ENCODE measurements at regions not wholly inside any gene's neighbourhood (a gene's known extent, or its start where the extent isn't known, plus 50 kb on each side); places are given as distances from the start of the nearest gene placed in this dataset.
"Not testable (repeated sequence)": the region's sequence is repeated elsewhere in the genome, so short reads cannot be mapped to it uniquely, and the experiment has no call there.

GRCh38 chr12:97938031-97938430, 475.4 kb downstream of the RMST start:
- no peak for DNase-seq

- no peak for DNase-seq
Measured at GRCh38 chr12:97939156-97939555, 476.6 kb downstream of the RMST start.

- DNase-seq, result no peak
Measured at GRCh38 chr12:97940105-97940504, 477.5 kb downstream of the RMST start.

- DNase-seq, result no peak
Measured at GRCh38 chr12:97940629-97941028, 478.0 kb downstream of the RMST start.

DNA sequence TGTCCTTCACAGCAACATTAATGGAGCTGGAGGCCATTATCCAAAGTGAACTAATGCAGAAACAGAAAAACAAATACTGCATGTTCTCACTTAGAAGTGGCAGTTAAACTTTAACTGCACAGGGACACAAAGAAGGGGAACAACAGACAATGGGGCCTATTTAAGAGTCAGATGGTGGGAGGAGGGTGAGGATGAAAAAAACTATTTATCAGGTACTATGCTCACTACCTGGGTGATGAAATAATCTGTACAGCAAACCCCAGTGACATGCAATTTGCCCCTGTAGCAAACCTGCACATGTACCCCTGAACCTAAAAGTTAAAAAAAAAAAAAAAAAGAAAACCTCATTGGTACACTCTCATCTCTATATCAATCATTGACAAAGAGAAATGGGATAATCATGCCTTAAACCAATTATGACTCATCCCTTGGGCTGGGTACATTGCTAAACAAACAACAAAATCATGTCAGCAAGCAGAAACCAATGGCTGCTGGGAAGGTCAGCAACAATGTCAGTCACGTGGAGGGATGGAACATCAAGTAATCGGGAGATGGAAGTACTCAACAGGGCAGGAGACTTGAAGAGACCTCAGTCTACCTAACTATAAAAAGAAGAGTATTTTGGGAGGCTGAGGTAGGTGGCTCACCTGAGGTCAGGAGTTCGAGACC, 479.2 kb downstream of the RMST start:
- DNase-seq, result no peak

DNA sequence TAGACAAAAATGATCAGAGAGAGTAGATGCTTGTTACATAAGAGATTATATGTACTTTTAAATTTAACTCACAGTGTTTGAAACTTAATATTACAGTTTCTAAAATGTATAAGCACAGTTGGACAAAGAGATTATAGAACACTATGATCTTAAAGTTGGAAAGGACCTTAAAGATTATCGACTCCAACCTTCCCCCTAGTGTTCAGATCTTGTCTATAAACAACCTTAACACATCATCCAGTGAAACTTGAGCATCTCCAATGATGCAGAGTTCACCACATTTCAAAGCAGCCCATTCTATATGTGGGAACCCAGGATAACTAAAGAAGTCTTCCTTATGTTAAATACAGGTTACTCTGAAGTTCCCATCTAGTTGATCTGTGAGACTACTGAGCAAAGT, 480.8 kb downstream of the RMST start:
- no peak for DNase-seq

GRCh38 chr12:97944576-97944975, 482.0 kb downstream of the RMST start:
- no peak for DNase-seq

DNA sequence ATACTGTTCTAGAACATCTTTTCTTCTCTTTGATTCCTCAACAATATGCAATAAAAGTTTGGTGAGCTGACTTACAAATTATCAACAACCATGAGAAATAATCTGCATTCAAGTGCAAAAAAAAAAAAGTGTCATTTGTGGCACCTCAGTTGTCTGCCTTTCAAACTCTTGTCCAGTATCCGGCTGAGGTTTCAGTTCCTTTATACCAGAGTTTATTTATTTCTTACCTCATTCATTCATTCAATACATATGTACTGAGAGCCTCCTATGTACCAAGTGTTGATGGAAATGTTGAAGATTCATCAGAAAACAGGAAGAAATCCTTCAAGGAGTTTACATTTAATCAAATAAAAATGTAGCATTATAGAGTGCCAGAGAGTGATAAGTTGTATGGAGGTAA, 484.1 kb downstream of the RMST start:
- no peak for DNase-seq

DNA sequence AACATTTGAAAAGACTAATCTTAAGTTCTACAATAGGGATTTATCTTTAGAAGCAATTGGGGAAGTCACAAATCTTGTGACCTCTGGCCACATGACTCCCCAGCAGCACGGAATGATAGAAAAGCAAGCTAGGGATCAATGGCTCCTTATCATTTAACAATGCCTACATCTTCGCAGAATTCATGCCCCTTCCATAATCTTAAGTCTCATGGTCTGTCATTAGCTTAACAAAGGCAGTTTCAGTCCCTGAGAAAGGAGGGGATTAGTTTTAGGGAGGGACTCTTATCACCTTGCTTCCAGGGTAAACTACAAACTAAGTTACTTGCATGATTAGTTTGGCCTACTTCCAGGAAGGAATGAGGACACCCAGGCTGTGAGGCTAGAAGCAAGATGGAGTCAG, 486.0 kb downstream of the RMST start:
- no peak for DNase-seq

GRCh38 chr12:97951239-97951638, 488.6 kb downstream of the RMST start:
- no peak for DNase-seq

- no peak for DNase-seq
Measured at GRCh38 chr12:97951717-97952116, 489.1 kb downstream of the RMST start.

GRCh38 chr12:97957109-97957508, 494.5 kb downstream of the RMST start:
- no peak for DNase-seq

DNA sequence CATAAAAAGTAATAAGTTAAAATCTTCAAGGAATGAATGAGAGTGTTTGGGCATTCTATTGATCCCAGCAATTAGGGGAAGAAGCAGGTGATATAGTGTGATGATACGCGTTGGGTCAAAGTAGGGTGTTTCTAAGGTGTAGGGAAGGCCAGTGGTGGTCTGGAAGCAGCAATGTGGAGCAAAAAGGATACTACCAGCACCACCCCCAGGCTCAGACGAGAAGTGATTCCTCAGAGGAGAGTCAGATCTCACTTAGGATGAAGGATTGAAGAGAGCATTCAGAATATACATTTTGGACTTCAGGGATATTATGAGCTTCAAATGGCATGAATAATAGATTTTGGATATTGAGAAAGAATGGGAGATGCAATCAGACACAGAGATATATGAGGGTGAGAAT, 497.6 kb downstream of the RMST start:
- no peak for DNase-seq

DNA sequence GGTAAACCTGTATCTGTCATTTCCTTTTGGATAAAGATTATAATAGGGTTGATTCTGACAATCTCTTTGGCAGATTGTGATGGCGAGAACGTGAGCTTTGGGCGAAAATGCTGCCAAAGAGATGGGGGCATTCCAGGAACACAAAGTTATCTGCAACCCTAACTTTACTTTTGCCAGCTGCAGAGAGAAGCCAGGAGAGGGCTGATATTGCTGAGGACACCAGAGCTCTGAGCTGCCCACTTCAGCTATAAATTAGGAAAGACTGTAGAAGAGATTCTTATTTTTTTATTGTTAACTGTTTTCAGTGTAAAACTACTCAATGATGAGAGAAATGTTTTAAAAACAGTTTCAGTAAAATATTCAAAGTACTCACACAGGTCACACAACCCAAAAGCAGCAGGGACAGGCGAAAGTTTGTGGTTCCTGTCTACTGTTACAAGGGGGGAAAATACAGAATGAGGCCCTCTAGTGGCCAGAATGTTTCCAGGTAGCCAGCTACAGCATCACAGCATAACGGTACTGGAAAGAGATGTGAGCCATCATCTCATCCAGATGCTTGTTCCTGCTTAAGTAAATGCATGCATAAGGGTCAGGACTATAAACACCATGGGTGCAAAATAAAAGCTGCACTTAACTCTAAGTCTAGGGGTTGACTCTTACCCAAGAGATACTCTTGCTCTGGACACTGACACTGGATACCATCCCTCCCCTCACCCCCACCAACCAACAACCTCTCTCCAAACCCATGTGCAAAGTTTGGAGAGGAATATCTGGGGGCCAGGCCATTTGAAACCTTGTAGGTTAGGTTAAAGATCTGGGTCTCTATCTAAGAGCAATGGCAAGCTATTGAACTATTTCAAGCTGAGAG, 498.4 kb downstream of the RMST start:
- no peak for DNase-seq

DNA sequence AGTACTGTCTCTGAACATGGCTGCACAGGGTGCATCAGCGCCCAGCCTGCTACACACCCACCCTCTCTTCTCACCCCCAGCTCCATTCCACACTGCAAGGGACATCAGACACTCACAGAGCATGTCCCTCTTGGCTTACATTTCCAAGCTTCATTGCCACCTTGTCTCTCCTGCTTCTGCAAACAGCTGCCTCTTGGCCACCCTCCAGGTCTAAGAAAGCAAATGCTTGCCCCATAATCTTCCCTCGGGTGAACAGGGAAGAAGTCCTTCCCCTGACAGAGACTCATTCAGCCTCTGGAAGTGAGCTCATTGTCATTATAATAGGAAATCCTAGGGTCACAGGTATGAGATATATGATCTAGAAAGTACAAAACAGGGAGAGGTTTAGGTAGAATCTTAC, 505.2 kb downstream of the RMST start:
- DNase-seq, result no peak

DNA sequence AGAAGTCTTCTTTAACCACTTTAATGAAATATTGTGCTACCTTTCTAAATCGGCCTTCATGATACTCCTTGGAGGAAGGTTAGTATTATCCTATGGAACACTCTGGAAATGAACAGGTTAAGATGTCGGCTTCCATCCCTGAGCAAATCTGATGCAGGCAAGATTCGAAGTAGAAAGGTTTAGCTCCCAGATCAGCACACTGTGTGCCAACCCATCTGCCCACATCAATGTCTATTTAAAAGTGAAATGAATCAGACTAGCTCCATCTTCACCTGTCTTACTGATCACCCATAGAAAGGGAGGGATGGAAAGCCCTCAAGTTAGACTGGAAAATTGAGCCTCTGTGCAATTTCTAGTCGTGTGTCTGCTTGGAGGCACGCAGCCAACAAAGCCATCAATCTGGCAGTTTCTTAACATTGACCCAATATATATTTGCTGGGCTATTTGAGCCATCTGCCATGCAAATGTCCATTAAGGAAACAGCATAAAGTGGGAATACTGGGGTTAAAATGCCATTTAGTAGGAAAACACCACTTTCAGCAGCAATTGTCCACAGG, 506.1 kb downstream of the RMST start:
- peak in 1 of 2 experiments; percentile 76 for DNase-seq

- DNase-seq, result no peak
Measured at GRCh38 chr12:97977870-97978405, 515.3 kb downstream of the RMST start.

GRCh38 chr12:97982684-97983083, 520.1 kb downstream of the RMST start:
- no peak for DNase-seq

DNA sequence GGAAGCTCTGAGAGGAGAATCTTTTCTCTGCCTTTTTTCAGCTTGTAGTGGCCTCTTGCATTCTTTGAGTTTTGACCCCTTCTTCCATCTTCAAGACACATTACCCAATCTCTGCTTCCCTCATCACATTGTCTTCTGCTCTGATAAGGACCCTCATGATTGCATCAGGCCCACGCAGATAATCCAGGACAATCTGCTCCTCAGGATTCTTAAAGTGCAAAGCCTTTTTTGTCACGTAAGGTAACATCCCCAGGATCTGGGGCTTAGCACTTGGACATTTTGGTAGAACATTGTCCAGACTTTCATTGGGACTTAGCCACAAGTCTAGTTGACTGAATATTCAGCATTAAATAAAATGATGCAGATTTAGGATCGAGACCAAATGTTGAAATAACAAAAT, 521.2 kb downstream of the RMST start:
- no peak for DNase-seq

GRCh38 chr12:97984436-97984835, 521.8 kb downstream of the RMST start:
- DNase-seq, result no peak

GRCh38 chr12:97984974-97985580, 522.5 kb downstream of the RMST start:
- DNase-seq, result no peak

DNA sequence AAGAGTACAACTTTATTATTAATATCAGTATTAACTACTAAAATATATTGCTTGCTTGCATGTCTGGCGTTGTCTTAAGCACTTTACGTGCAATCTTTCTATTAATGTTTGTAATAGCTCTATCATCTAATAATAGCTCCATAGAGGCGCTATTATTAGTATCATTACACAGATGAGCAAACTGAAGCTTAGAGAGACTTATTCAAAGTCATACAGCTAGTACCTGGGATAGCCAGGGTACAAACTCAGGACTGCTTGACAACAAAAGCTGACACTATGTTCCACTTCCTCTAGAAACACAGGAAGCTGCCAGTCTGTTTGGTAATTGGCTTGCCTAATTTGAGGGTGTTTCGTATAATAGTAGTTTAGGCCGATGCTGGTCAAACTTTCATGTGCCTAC, 523.2 kb downstream of the RMST start:
- DNase-seq, result no peak

- not testable (repeated sequence) for DNase-seq
Measured at GRCh38 chr12:97988588-97988987, 526.0 kb downstream of the RMST start.
